ENCODE measurements at regions not wholly inside any gene's neighbourhood (a gene's known extent, or its start where the extent isn't known, plus 50 kb on each side); places are given as distances from the start of the nearest gene placed in this dataset.

- no peak for TF ChIP-seq RARB (CRISPR knock-in tag; IDR thresholded peaks at IDR 0.05)
- no peak for TF ChIP-seq PATZ1 (CRISPR knock-in tag; IDR thresholded peaks at IDR 0.05; ENCODE audit: borderline replicate concordance)
- no peak for TF ChIP-seq TSHZ2 (CRISPR knock-in tag; IDR thresholded peaks at IDR 0.05)
- no peak for TF ChIP-seq CSRNP3 (CRISPR knock-in tag; IDR thresholded peaks at IDR 0.05)
- TF ChIP-seq CREB5 (CRISPR knock-in tag; IDR thresholded peaks at IDR 0.05; ENCODE audit: low read depth) = no peak
- TF ChIP-seq ARNTL (CRISPR knock-in tag; IDR thresholded peaks at IDR 0.05; ENCODE audit: borderline replicate concordance, low read depth) = no peak
- no peak for TF ChIP-seq ZFP30 (CRISPR knock-in tag; IDR thresholded peaks at IDR 0.05)
- no peak for TF ChIP-seq TOX (CRISPR knock-in tag; IDR thresholded peaks at IDR 0.05; ENCODE audit: borderline replicate concordance)
- no peak for TF ChIP-seq OSR1 (CRISPR knock-in tag; IDR thresholded peaks at IDR 0.05)
These were observed 58.5 kb upstream of the SLC24A5 start for GRCh38 chr15:48062148-48062872.

Data from SK-N-SH treated with all-trans-retinoic acid at 6 μM for 48 hours (cell line).